IMR-90 (cell line): ENCODE measurements at regions not wholly inside any gene's neighbourhood (a gene's known extent, or its start where the extent isn't known, plus 50 kb on each side); places are given as distances from the start of the nearest gene placed in this dataset.

ENCODE experiments used
- ATAC-seq: fragments of 200-7000 bp; cut with Tn5 transposase; 2 replicates; pipeline ENCODE4 v1.9.1; 2020; ENCODE audit warnings: low read depth, mild to moderate bottlenecking, moderate library complexity
- BruUV-seq: library from RNA; stranded (reverse); fragments of 400-500 nt; replicated peaks from 2 replicates; lab custom pipeline; 2021; lab: Mats Ljungman, UMichigan
- CTCF ChIA-PET: fragments of 300-600 bp; formaldehyde crosslinking; extraction: SDS; loops from one replicate; lab custom pipeline; 2021; ENCODE audit warnings: antibody characterized with exemption; lab: Yijun Ruan, JAX
- POLR2A ChIA-PET: fragments of 300-600 bp; sonication (Branson Sonifier 250); formaldehyde crosslinking; loops from one replicate; lab custom pipeline; 2022; ENCODE audit warnings: antibody characterized with exemption; ENCODE audit not compliant: unreplicated experiment; lab: Charles Lee
- DNase-seq: peaks from one replicate; pipeline ENCODE4 v3.0.0; 2013
- H2AFZ ChIP-seq: replicated peaks from 2 replicates; pipeline ENCODE3; 2013; ENCODE audit warnings: low read length, mild to moderate bottlenecking; ENCODE audit not compliant: poor library complexity
- H2AK5ac ChIP-seq: 2 replicates; pipeline ENCODE4 v1.6.1; 2013; ENCODE audit warnings: low read depth, low read length, inconsistent platforms
- H2AK9ac ChIP-seq: replicated peaks from 2 replicates; pipeline ENCODE3; 2013; ENCODE audit warnings: mild to moderate bottlenecking, low read depth, low read length, moderate library complexity; ENCODE audit not compliant: poor library complexity
- H2BK120ac ChIP-seq: 2 replicates; pipeline ENCODE4 v1.6.1; 2013; ENCODE audit warnings: low read depth, low read length, inconsistent platforms
- H2BK15ac ChIP-seq: 3 replicates; pipeline ENCODE4 v1.6.1; 2013; ENCODE audit warnings: low read depth, low read length, inconsistent platforms
- H2BK20ac ChIP-seq: 2 replicates; pipeline ENCODE4 v1.6.1; 2013; ENCODE audit warnings: low read depth, mild to moderate bottlenecking, inconsistent platforms, low read length, moderate library complexity
- H2BK5ac ChIP-seq: 2 replicates; pipeline ENCODE4 v1.6.1; 2013; ENCODE audit warnings: mild to moderate bottlenecking, low read depth, low read length, inconsistent platforms; ENCODE audit not compliant: poor library complexity, severe bottlenecking
- H3K14ac ChIP-seq: replicated peaks from 2 replicates; pipeline ENCODE4 v1.6.1; 2013; ENCODE audit warnings: low read depth, low read length, inconsistent platforms
- H3K18ac ChIP-seq: 2 replicates; pipeline ENCODE4 v1.6.1; 2013; ENCODE audit warnings: low read depth, low read length, control low read depth
- H3K23ac ChIP-seq: 2 replicates; pipeline ENCODE4 v1.6.1; 2013; ENCODE audit warnings: low read depth, low read length, inconsistent platforms
- H3K27ac ChIP-seq: 2 replicates; pipeline ENCODE4 v1.5.1; 2013; ENCODE audit warnings: mild to moderate bottlenecking, control low read depth, low read length; ENCODE audit not compliant: insufficient read depth
- H3K27me3 ChIP-seq: 2 replicates; pipeline ENCODE4 v1.6.1; 2013; ENCODE audit warnings: low read length; ENCODE audit not compliant: control insufficient read depth, insufficient read depth
- H3K36me3 ChIP-seq: 2 replicates; pipeline ENCODE4 v1.6.1; 2013; ENCODE audit warnings: low read length, mixed read lengths; ENCODE audit not compliant: control insufficient read depth, insufficient read depth
- H3K4ac ChIP-seq: 2 replicates; pipeline ENCODE4 v1.6.1; 2013; ENCODE audit warnings: low read depth, low read length, inconsistent platforms
- H3K4me1 ChIP-seq: 2 replicates; pipeline ENCODE4 v1.6.1; 2013; ENCODE audit warnings: low read length, mixed read lengths; ENCODE audit not compliant: control insufficient read depth, insufficient read depth
- H3K4me2 ChIP-seq: 2 replicates; pipeline ENCODE4 v1.6.1; 2013; ENCODE audit warnings: low read depth, mild to moderate bottlenecking, control low read depth, low read length, moderate library complexity
- H3K4me3 ChIP-seq: 2 replicates; pipeline ENCODE4 v1.5.1; 2013; ENCODE audit warnings: low read depth, mild to moderate bottlenecking, control low read depth, low read length, moderate library complexity; ENCODE audit not compliant: insufficient read depth
- H3K56ac ChIP-seq: 2 replicates; pipeline ENCODE4 v1.6.1; 2013; ENCODE audit warnings: low read length, inconsistent platforms; ENCODE audit not compliant: insufficient read depth; ENCODE audit errors: extremely low read depth
- H3K79me1 ChIP-seq, 2 experiments: 2 replicates each; pipeline ENCODE4 v1.6.1; 2013; ENCODE audit warnings: low read length in 2 of 2, inconsistent platforms in 1 of 2, low read depth in 1 of 2
- H3K9ac ChIP-seq: 2 replicates; pipeline ENCODE4 v1.6.1; 2013; ENCODE audit warnings: low read depth, low read length, control low read depth
- H3K9me1 ChIP-seq: 2 replicates; pipeline ENCODE4 v1.6.1; 2013; ENCODE audit warnings: low read length, inconsistent platforms; ENCODE audit not compliant: insufficient read depth
- H3K9me3 ChIP-seq: 2 replicates; pipeline ENCODE4 v1.6.1; 2013; ENCODE audit warnings: low read length; ENCODE audit not compliant: control insufficient read depth, insufficient read depth
- H4K20me1 ChIP-seq: 2 replicates; pipeline ENCODE4 v1.6.1; 2013; ENCODE audit warnings: low read length, inconsistent platforms; ENCODE audit not compliant: insufficient read depth
- H4K5ac ChIP-seq: 2 replicates; pipeline ENCODE4 v1.6.1; 2013; ENCODE audit warnings: mild to moderate bottlenecking, low read depth, low read length, control low read depth
- H4K8ac ChIP-seq, 2 experiments: 2 replicates each; pipeline ENCODE4 v1.6.1; 2013; ENCODE audit warnings: low read depth in 2 of 2, low read length in 2 of 2, control low read depth in 1 of 2, inconsistent platforms in 1 of 2
- H4K91ac ChIP-seq: 2 replicates; pipeline ENCODE4 v1.6.1; 2013; ENCODE audit warnings: low read depth, low read length, inconsistent platforms; ENCODE audit not compliant: insufficient read depth
- BHLHE40 ChIP-seq: fragments of 150-350 bp; IDR thresholded peaks from 2 replicates; pipeline ENCODE4 v1.6.1; 2016; ENCODE audit warnings: mild to moderate bottlenecking, low read depth, low read length
- NFE2L2 ChIP-seq: fragments of 150-350 bp; IDR thresholded peaks from 2 replicates; pipeline ENCODE4 v1.6.1; 2016; ENCODE audit warnings: low read depth, mild to moderate bottlenecking, low read length
- POLR2A ChIP-seq: IDR thresholded peaks from 2 replicates; pipeline ENCODE4 v1.6.1; 2012; ENCODE audit warnings: mild to moderate bottlenecking, low read depth, low read length
- WGBS, 2 experiments: methylation state at CpG; one replicate each; pipeline versions ENCODE4 v1.1.5 to v1.1.7; 2013; ENCODE audit warnings: missing lambda C conversion rate in 2 of 2; ENCODE audit not compliant: insufficient read length in 1 of 2; ENCODE audit errors: extremely low coverage in 2 of 2; 5-methylcytosine and 5-hydroxymethylcytosine counted together
- dilution Hi-C: fragments of 300-500 bp; cut with HindIII; formaldehyde crosslinking; loops from one replicate; pipeline ENCODE4 v1.14.3; 2018; ENCODE audit warnings: low sequenced_read_pairs; ENCODE audit not compliant: unreplicated experiment
- in situ Hi-C: fragments of 300-500 bp; cut with MboI; formaldehyde crosslinking; loops from 3 replicates; pipeline ENCODE4 v1.14.3; 2019; ENCODE audit warnings: low sequenced_read_pairs, inconsistent platforms, mixed read lengths
- intact Hi-C: fragments of 100-400 bp; cut with micrococcal nuclease; formaldehyde crosslinking; loops from 2 replicates; pipeline ENCODE4 v1.10.0; 2022

GRCh38 chr11:15705891-15706290 is 591.2 kb downstream of the INSC start:
- peaks cover 5% of the 10 kb centered on the region; the same call in 1 of the 2 replicates for H3K9me1 ChIP-seq
- peak overlapping the region; percentile 47; the same call in 1 of the 2 replicates for H2BK120ac ChIP-seq
- peaks cover 6% of the 10 kb centered on the region; the same call in 1 of the 2 replicates for H3K9me3 ChIP-seq
- in situ Hi-C loops (no loop called here), intact Hi-C loops (no loop called here), dilution Hi-C loops (no loop called here)
- H4K5ac ChIP-seq: peak overlapping the region; percentile 24
- TF ChIP-seq NFE2L2 (no peak), POLR2A (no peak), BHLHE40 (no peak)
- no peak overlapping the region for H2AFZ ChIP-seq
- no peak overlapping the region for H2AK9ac ChIP-seq
- H3K4ac ChIP-seq: peak overlapping the region; percentile 63; the same call in 1 of the 2 replicates
- no peaks in the 10 kb centered on the region for H4K20me1 ChIP-seq
- H2BK15ac ChIP-seq: no peak overlapping the region
- no peak overlapping the region for H3K4me2 ChIP-seq
- no peak overlapping the region for H3K56ac ChIP-seq
- POLR2A ChIA-PET: interaction anchor here (0.7 kb wide), 1 partner anchor 42 kb away, joined by 3 read pairs; no protein-coding TSS in a partner anchor
- no peaks in the 10 kb centered on the region for H3K79me1 ChIP-seq
- H2BK5ac ChIP-seq: peak overlapping the region; percentile 16
- no peak for ATAC-seq
- peak overlapping the region; percentile 39; the same call in 1 of the 2 replicates for H3K27ac ChIP-seq
- peak overlapping the region; percentile 27 for H3K18ac ChIP-seq
- no peaks in the 10 kb centered on the region for H3K36me3 ChIP-seq
- DNase-seq: peak; percentile 30
- H3K4me1 ChIP-seq: peaks cover 28% of the 10 kb centered on the region
- peak overlapping the region; percentile 53; the same call in 1 of the 2 replicates for H4K91ac ChIP-seq
- peak overlapping the region; percentile 66; the same call in 1 of the 2 replicates for H2BK20ac ChIP-seq
- H3K23ac ChIP-seq: peak overlapping the region; percentile 64; the same call in 1 of the 2 replicates
- no peak overlapping the region for H3K4me3 ChIP-seq
- BruUV-seq: no TSS peak
- 80% methylated on average over 1 of the region's 5 CpGs; no CpG with 5 or more reads in 1 of the 2 experiments for WGBS, 2 experiments
- H3K14ac ChIP-seq: 0 out of 2 replicates have a peak overlapping the region, but pooled peaks have one; percentile 11
- CTCF ChIA-PET: no interaction called here
- peak overlapping the region; percentile 56; the same call in 1 of the 2 replicates for H2AK5ac ChIP-seq
- H3K27me3 ChIP-seq: no peaks in the 10 kb centered on the region
- 0 out of 4 replicates have a peak overlapping the region, but pooled peaks of 1 of the 2 experiments have one; percentile 9 for H4K8ac ChIP-seq
- no peak overlapping the region for H3K9ac ChIP-seq
